ENCODE measurements at regions not wholly inside any gene's neighbourhood (a gene's known extent, or its start where the extent isn't known, plus 50 kb on each side); places are given as distances from the start of the nearest gene placed in this dataset.

- no peak overlapping the region for H3K4me2 ChIP-seq
- no peak overlapping the region for H3K27ac ChIP-seq
- ATAC-seq (no peak), FAIRE-seq (no peak), DNase-seq (ENCODE audit: low read depth in 1 of 2, low spot score in 1 of 2) (no peak)
- CTCF ChIA-PET, result interaction anchor here (0.8 to 1.3 kb wide), 3 partner anchors 46 to 432 kb away, joined by 3 to 4 read pairs (median 4); no protein-coding TSS in a partner anchor
- no peak for TF ChIP-seq GATA3 (IDR thresholded peaks at IDR 0.05; ENCODE audit: borderline replicate concordance)
- no peak for TF ChIP-seq MYC (IDR thresholded peaks at IDR 0.05; ENCODE audit: borderline replicate concordance, low read length)
- TF ChIP-seq, protein P1, sequence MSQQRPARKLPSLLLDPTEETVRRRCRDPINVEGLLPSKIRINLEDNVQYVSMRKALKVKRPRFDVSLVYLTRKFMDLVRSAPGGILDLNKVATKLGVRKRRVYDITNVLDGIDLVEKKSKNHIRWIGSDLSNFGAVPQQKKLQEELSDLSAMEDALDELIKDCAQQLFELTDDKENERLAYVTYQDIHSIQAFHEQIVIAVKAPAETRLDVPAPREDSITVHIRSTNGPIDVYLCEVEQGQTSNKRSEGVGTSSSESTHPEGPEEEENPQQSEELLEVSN (IDR thresholded peaks at IDR 0.05; ENCODE audit: borderline replicate concordance, low read depth), result no peak
- TF ChIP-seq KDM5A (IDR thresholded peaks at IDR 0.05), result no peak
- no peak for TF ChIP-seq FOXS1 (CRISPR knock-in tag; IDR thresholded peaks at IDR 0.05)
- TF ChIP-seq POLR2A (IDR thresholded peaks at IDR 0.05; ENCODE audit: low read length), result no peak
- no peak for TF ChIP-seq CEBPB (IDR thresholded peaks at IDR 0.05)
- TF ChIP-seq ESRRA (IDR thresholded peaks at IDR 0.05; ENCODE audit: borderline replicate concordance, low read length), result no peak
- TF ChIP-seq HOXA7 (CRISPR knock-in tag; IDR thresholded peaks at IDR 0.05), result no peak
- no peak for TF ChIP-seq NFE2L2 (conservative IDR thresholded peaks at IDR 0.05; ENCODE audit: low read length)
- TF ChIP-seq EHF (CRISPR knock-in tag; IDR thresholded peaks at IDR 0.05), result no peak
- TF ChIP-seq HDAC2 (IDR thresholded peaks at IDR 0.05), result no peak
- no peak for TF ChIP-seq JUN (IDR thresholded peaks at IDR 0.05)
- TF ChIP-seq NR3C1 (IDR thresholded peaks at IDR 0.05), result no peak
- TF ChIP-seq BHLHE40 (IDR thresholded peaks at IDR 0.05; ENCODE audit: low read depth, low read length), result no peak
- no peak for TF ChIP-seq MAX (IDR thresholded peaks at IDR 0.05)
- TF ChIP-seq CBX8 (IDR thresholded peaks at IDR 0.05), result no peak
- TF ChIP-seq, protein P2, sequence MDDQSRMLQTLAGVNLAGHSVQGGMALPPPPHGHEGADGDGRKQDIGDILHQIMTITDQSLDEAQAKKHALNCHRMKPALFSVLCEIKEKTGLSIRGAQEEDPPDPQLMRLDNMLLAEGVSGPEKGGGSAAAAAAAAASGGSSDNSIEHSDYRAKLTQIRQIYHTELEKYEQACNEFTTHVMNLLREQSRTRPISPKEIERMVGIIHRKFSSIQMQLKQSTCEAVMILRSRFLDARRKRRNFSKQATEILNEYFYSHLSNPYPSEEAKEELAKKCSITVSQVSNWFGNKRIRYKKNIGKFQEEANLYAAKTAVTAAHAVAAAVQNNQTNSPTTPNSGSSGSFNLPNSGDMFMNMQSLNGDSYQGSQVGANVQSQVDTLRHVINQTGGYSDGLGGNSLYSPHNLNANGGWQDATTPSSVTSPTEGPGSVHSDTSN (IDR thresholded peaks at IDR 0.05), result no peak
- TF ChIP-seq NPAS2 (CRISPR knock-in tag; IDR thresholded peaks at IDR 0.05; ENCODE audit: borderline replicate concordance), result no peak
- WGBS (ENCODE audit: missing lambda C conversion rate), result 91% methylated on average over 1 of the region's 1 CpG
- no peak overlapping the region for H3K4me3 ChIP-seq
- POLR2A ChIA-PET, result no interaction called here
- H3K4me1 ChIP-seq, result no peaks in the 10 kb centered on the region
- no peaks in the 10 kb centered on the region for H3K9me3 ChIP-seq
These were observed 166.4 kb downstream of the TANC2 start for GRCh38 chr17:63132459-63132911.

DNA sequence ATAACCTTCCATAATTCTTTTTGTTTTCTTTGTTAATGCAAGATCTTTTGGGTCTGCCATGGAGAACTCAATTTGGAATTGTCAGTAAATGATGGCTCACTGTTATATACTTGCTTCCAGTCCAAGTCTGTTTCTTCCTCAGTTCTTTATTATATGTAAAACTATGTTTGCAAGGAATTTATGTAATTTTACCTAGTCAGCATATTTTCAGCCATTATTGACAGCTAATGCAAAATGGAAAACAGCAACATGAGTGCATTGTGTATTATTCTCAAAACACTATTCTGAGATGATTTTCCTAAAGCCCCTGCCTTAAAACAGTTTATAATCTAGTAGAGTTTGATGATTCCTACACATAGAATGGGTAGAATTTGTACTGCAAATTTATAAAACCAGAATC, 167.5 kb downstream of the TANC2 start:
- H3K4me2 ChIP-seq, result no peak overlapping the region
- POLR2A ChIA-PET, result no interaction called here

GRCh38 chr17:63134867-63135266, 168.8 kb downstream of the TANC2 start:
- DNase-seq (ENCODE audit: low read depth in 1 of 2, low spot score in 1 of 2), result no peak
- Histone ChIP-seq H3K27ac (no peak overlapping the region), H3K4me2 (no peak overlapping the region), H3K9me3 (no peaks in the 10 kb centered on the region), H3K4me1 (no peaks in the 10 kb centered on the region), H3K4me3 (no peak overlapping the region)
- ChIA-PET CTCF (interaction anchor here (0.6 to 1.7 kb wide), 3 partner anchors 9 to 463 kb away, joined by 3 to 5 read pairs (median 5); no protein-coding TSS in a partner anchor), POLR2A (no interaction called here)
- ATAC-seq, result no peak
- TF ChIP-seq CBX8 (IDR thresholded peaks at IDR 0.05), result no peak
- TF ChIP-seq MAFK (IDR thresholded peaks at IDR 0.05; ENCODE audit: partially characterized antibody), result no peak
- TF ChIP-seq GATA3 (IDR thresholded peaks at IDR 0.05; ENCODE audit: borderline replicate concordance), result no peak
- TF ChIP-seq ZFP36 (IDR thresholded peaks at IDR 0.05; ENCODE audit: borderline replicate concordance, partially characterized antibody), result no peak
- no peak for FAIRE-seq
- WGBS (ENCODE audit: missing lambda C conversion rate), result 88% methylated on average over 5 of the region's 5 CpGs

More for the DNA sequence above, 167.5 kb downstream of the TANC2 start:
- CTCF ChIA-PET, result interaction anchor here (0.8 kb wide), 1 partner anchor 47 kb away, joined by 4 read pairs; no protein-coding TSS in a partner anchor
- DNase-seq (ENCODE audit: low read depth in 1 of 2, low spot score in 1 of 2), result no peak
- no peaks in the 10 kb centered on the region for H3K9me3 ChIP-seq
- H3K4me3 ChIP-seq, result no peak overlapping the region
- H3K27ac ChIP-seq, result no peak overlapping the region
- TF ChIP-seq HOXB13 (CRISPR knock-in tag; IDR thresholded peaks at IDR 0.05; ENCODE audit: low read depth), result no peak
- TF ChIP-seq MAFK (IDR thresholded peaks at IDR 0.05; ENCODE audit: partially characterized antibody), result peak; percentile 99
- peak; percentile 39 for FAIRE-seq
- no peaks in the 10 kb centered on the region for H3K4me1 ChIP-seq
- no peak for ATAC-seq

Data from A549 (cell line).